Brain microvascular endothelial cell (primary cell): ENCODE measurements at regions not wholly inside any gene's neighbourhood (a gene's known extent, or its start where the extent isn't known, plus 50 kb on each side); places are given as distances from the start of the nearest gene placed in this dataset.

Experiments
- DNase-seq: peaks from one replicate; pipeline ENCODE4 v3.0.0-alpha.2; 2020
- H3K27ac ChIP-seq: fragments of 250-450 bp; sonication (Bioruptor Pico); 2 replicates; pipeline ENCODE4 v1.5.1; 2020; ENCODE audit warnings: mild to moderate bottlenecking, moderate library complexity
- H3K27me3 ChIP-seq: fragments of 250-450 bp; sonication (Bioruptor Pico); replicated peaks from 2 replicates; pipeline ENCODE4 v1.5.1; 2020; ENCODE audit warnings: mild to moderate bottlenecking
- H3K36me3 ChIP-seq: fragments of 250-450 bp; sonication (Bioruptor Pico); replicated peaks from 2 replicates; pipeline ENCODE4 v1.5.1; 2020; ENCODE audit warnings: mild to moderate bottlenecking
- H3K4me3 ChIP-seq: 2 replicates; pipeline ENCODE4 v1.5.1; 2011; ENCODE audit warnings: low read depth, mild to moderate bottlenecking, control low read depth, low read length, moderate library complexity
- in situ Hi-C: cut with HindIII; loops from 2 replicates; pipeline ENCODE4 v1.10.0; 2017; ENCODE audit warnings: low sequenced_read_pairs, low pct_ligation_motif_present
- TF ChIP-seq, protein P1 (sequence below): IDR thresholded peaks from 2 replicates; pipeline ENCODE4 v1.5.1; 2011; ENCODE audit warnings: low read depth, mild to moderate bottlenecking, moderate library complexity, low read length, control low read depth, inconsistent platforms; ENCODE audit errors: missing control alignments

DNA sequence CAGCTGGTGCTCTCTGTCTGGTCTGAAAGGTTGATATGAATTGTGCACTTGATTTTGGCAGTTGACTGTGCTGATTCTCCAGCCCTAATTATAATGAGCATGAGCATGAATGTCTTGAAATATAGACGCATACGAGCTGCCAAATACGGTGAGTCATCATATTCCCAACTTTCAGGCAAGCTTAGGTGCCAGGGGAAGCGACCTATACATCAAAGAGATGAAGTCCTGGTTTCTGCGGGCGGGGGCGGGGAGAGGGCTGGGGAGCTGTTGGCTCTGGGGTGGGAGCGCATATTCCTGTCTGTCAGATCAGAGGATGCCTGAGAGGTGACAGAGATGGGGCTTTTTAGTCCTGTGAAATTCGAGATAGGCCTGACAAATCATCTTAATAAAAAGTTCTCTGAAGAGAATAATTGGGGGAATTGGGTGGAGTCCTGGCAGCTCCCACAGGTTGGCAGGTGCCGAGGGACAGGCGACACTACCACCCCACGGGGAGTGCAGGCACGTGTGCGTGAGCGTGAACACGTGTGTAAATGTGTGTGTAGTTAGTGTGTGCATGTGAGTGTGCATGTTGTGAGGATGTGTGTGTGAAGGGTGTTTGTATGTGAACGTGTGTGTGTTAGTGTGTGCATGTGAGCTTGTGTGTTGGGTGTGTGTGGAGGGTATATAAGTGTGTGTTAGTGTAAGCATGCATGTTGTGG is 865.3 kb downstream of the TBC1D22A start:
- Histone ChIP-seq H3K4me3 (no peak overlapping the region), H3K27ac (no peak overlapping the region), H3K27me3 (no peaks in the 10 kb centered on the region), H3K36me3 (no peaks in the 10 kb centered on the region)
- TF ChIP-seq, protein P1, sequence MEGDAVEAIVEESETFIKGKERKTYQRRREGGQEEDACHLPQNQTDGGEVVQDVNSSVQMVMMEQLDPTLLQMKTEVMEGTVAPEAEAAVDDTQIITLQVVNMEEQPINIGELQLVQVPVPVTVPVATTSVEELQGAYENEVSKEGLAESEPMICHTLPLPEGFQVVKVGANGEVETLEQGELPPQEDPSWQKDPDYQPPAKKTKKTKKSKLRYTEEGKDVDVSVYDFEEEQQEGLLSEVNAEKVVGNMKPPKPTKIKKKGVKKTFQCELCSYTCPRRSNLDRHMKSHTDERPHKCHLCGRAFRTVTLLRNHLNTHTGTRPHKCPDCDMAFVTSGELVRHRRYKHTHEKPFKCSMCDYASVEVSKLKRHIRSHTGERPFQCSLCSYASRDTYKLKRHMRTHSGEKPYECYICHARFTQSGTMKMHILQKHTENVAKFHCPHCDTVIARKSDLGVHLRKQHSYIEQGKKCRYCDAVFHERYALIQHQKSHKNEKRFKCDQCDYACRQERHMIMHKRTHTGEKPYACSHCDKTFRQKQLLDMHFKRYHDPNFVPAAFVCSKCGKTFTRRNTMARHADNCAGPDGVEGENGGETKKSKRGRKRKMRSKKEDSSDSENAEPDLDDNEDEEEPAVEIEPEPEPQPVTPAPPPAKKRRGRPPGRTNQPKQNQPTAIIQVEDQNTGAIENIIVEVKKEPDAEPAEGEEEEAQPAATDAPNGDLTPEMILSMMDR: no peak
- in situ Hi-C loops: no loop called here
- no peak for DNase-seq

DNA sequence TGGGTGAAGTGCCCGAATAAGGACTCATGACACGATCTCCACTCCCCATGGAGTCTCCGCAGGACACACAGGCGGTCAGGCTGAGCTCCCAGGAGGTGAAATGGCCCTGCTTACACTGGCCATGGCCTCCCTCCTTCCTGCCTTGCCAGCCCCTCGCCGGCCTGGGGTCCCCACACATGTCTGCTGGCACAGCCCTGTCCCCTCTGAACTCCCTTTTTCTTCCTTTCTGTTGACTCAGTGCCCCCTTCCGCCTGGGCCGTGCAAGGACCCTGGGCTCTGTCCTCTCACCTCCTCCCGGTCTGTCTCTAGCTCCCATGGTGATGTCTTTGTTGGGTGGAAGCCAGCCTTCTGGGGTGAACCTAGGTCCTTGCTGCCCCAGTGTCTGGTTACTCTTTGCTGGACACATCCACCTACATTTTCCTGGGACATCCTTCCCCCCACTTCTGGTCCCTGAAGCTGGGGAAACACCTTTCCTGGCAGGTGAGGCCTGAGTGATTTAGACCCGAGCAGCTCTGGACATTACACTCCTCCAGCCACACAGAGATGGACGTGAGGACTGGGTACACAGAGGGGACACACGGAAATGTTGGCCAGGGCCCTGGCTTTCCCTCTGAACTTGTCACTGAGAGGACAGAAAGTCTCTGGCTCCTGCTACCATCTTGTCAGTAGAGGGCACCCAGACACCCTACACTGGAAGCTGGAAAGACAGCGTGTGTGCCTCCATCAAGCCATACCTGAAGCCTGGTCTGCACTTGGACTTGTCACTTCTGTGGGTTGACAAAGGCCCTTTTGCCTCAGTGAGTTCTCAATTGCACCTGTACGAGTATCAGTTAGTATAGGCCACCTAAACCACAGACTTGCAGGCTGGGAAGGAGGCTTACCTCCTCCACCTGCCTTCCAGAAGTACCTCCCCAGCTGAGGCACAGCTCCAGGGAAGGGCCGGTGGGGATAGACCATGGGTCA is 864.3 kb downstream of the TBC1D22A start:
- H3K27ac ChIP-seq: no peak overlapping the region
- H3K36me3 ChIP-seq: no peaks in the 10 kb centered on the region
- H3K4me3 ChIP-seq: no peak overlapping the region
- in situ Hi-C loops: no loop called here
- TF ChIP-seq, protein P1: no peak
- DNase-seq: no peak
- no peaks in the 10 kb centered on the region for H3K27me3 ChIP-seq

DNA sequence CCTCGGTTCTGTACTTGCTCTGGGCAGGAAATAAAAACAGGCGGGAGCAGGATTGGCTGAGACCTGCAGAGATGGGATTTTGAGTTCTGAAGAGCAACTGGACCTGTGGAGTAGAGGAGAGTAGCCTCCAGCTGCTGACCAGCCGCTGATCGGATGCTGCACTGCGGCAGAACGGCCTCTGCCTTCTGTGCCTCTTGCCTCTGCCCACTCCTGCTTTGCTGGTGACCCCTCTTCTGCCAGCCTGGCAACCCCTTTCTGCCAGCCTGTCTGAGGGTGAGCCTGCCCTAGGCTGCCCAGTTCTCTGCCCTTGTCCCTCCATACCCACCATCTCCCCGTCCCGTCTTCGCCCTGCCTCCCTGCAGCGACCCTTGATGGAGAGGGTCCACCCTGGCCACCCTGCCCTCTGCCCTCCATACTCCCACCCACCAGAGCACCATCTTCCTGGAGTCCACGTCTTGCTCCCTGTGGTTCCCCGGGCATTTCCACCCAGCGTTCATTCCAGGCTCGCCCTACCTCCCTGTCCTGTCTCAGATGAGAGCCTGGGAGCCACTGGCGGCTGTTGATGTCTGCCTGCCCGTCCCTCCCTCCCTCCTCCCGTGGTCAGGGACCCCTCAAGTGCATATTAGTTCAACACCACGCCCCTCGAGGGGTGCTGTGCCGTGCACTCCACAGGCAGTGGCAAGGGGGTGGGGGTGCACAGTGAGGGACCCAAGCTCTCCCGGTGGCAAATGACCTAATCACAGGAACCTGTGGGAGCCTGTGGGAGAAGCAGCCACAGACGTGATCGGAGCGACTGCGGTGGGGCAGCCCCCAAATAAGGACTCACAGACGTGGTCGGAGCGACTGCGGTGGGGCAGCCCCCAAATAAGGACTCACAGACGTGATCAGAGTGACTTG is 863.3 kb downstream of the TBC1D22A start:
- TF ChIP-seq, protein P1: no peak
- in situ Hi-C loops: no loop called here
- Histone ChIP-seq H3K4me3 (no peak overlapping the region), H3K27ac (no peak overlapping the region), H3K27me3 (no peaks in the 10 kb centered on the region), H3K36me3 (no peaks in the 10 kb centered on the region)
- DNase-seq: no peak

GRCh38 chr22:47625013-47625385 is 862.5 kb downstream of the TBC1D22A start:
- Histone ChIP-seq H3K27ac (no peak overlapping the region), H3K27me3 (no peaks in the 10 kb centered on the region), H3K36me3 (no peaks in the 10 kb centered on the region), H3K4me3 (no peak overlapping the region)
- TF ChIP-seq, protein P1: no peak
- no peak for DNase-seq
- in situ Hi-C loops: no loop called here

DNA sequence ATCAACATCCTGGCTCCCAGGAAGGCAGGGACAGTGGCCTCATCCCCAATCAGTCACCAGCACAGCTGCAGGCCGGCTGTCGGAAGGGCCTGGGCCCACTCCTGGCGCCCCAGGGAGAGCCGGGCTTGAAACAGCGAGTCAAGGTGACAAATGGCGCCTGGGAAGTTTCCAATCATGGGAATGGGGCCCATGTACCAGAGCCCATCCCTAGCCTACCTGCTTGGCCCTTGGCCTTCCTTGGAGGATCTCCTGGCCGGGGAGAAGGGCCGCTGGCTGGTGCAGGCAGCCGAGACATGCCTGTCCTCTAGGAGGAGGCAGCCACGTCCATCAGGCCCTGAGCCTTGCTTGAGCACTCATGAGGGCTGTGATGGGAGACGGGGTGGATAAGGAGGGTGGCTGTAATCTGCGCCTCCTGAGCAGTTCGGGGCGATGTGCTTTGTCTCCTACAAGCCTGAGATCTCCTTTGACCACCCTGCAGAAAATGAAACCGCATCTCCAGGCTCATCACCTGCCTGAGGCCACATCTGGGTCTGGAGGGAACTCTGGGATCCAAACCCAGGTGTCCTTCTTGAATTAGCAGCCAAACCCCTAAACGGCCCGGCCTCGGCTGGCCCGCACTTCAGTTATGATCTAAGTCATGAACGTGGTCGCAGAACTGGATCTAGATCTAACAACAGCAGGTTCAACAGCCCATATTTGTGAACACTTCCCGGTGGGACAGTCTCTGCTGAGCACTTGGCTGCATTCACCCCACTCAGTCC is 862.0 kb downstream of the TBC1D22A start:
- in situ Hi-C loops: no loop called here
- DNase-seq: no peak
- Histone ChIP-seq H3K27me3 (no peaks in the 10 kb centered on the region), H3K36me3 (no peaks in the 10 kb centered on the region), H3K4me3 (no peak overlapping the region), H3K27ac (no peak overlapping the region)
- TF ChIP-seq, protein P1: no peak
